ENCODE measurements at regions not wholly inside any gene's neighbourhood (a gene's known extent, or its start where the extent isn't known, plus 50 kb on each side); places are given as distances from the start of the nearest gene placed in this dataset.

GRCh38 chr9:118963674-118964073 lies 405.6 kb downstream of the BRINP1 start:
- H3K27me3 Mint-ChIP-seq (ENCODE audit: low read depth in 2 of 2) = no peaks in the 10 kb centered on the region
- Histone ChIP-seq H3K4me3 (ENCODE audit: low read length) (no peak overlapping the region), H3K36me3 (ENCODE audit: control insufficient read depth, insufficient read depth, low read length) (no peaks in the 10 kb centered on the region), H3K27me3 (ENCODE audit: control insufficient read depth, insufficient read depth, low read length) (no peaks in the 10 kb centered on the region), H3K9me3 (ENCODE audit: control insufficient read depth, insufficient read depth, low read length) (no peaks in the 10 kb centered on the region), H3K4me1 (ENCODE audit: control insufficient read depth, insufficient read depth, low read length) (no peaks in the 10 kb centered on the region), H3K27ac (ENCODE audit: low read length) (no peak overlapping the region)
- ATAC-seq (no peak), DNase-seq (no peak)
- TF ChIP-seq CTCF (IDR thresholded peaks at IDR 0.05) = no peak
- no peak overlapping the region for H3K4me3 Mint-ChIP-seq
- H3K36me3 Mint-ChIP-seq = no peaks in the 10 kb centered on the region
- H3K27ac Mint-ChIP-seq = no peak overlapping the region
- H3K9me3 Mint-ChIP-seq = peaks cover 12 to 14% of the 10 kb centered on the region in 2 donors
- intact Hi-C loops (cut with micrococcal nuclease) = no loop called here
- no peaks in the 10 kb centered on the region for H3K4me1 Mint-ChIP-seq
- 86% methylated on average over 1 of the region's 2 CpGs for WGBS (ENCODE audit: insufficient coverage)

GRCh38 chr9:118967901-118968300 lies 401.3 kb downstream of the BRINP1 start:
- no peak overlapping the region for H3K27ac ChIP-seq (ENCODE audit: low read length)
- no peak overlapping the region for H3K4me3 ChIP-seq (ENCODE audit: low read length)
- no peaks in the 10 kb centered on the region for H3K9me3 ChIP-seq (ENCODE audit: control insufficient read depth, insufficient read depth, low read length)
- Mint-ChIP-seq H3K36me3 (no peaks in the 10 kb centered on the region), H3K27me3 (ENCODE audit: low read depth in 2 of 2) (no peaks in the 10 kb centered on the region), H3K4me3 (no peak overlapping the region), H3K9me3 (peaks cover 10 to 13% of the 10 kb centered on the region in 2 donors), H3K27ac (no peak overlapping the region), H3K4me1 (no peaks in the 10 kb centered on the region)
- TF ChIP-seq CTCF (IDR thresholded peaks at IDR 0.05) = no peak
- intact Hi-C loops (cut with micrococcal nuclease) = no loop called here
- DNase-seq (no peak), ATAC-seq (no peak)
- no peaks in the 10 kb centered on the region for H3K36me3 ChIP-seq (ENCODE audit: control insufficient read depth, insufficient read depth, low read length)
- WGBS (ENCODE audit: insufficient coverage) = 100% methylated on average over 2 of the region's 3 CpGs
- H3K27me3 ChIP-seq (ENCODE audit: control insufficient read depth, insufficient read depth, low read length) = no peaks in the 10 kb centered on the region
- no peaks in the 10 kb centered on the region for H3K4me1 ChIP-seq (ENCODE audit: control insufficient read depth, insufficient read depth, low read length)

- H3K4me3 ChIP-seq (ENCODE audit: low read length) = no peak overlapping the region
- no peak overlapping the region for H3K4me3 Mint-ChIP-seq
- H3K4me1 ChIP-seq (ENCODE audit: control insufficient read depth, insufficient read depth, low read length) = no peaks in the 10 kb centered on the region
- no peaks in the 10 kb centered on the region for H3K27me3 ChIP-seq (ENCODE audit: control insufficient read depth, insufficient read depth, low read length)
- H3K36me3 Mint-ChIP-seq = no peaks in the 10 kb centered on the region
- H3K27ac ChIP-seq (ENCODE audit: low read length) = no peak overlapping the region
- H3K27me3 Mint-ChIP-seq (ENCODE audit: low read depth in 2 of 2) = no peaks in the 10 kb centered on the region
- H3K36me3 ChIP-seq (ENCODE audit: control insufficient read depth, insufficient read depth, low read length) = no peaks in the 10 kb centered on the region
- no peak overlapping the region for H3K27ac Mint-ChIP-seq
- peaks cover 7 to 9% of the 10 kb centered on the region in 2 donors for H3K9me3 Mint-ChIP-seq
- H3K4me1 Mint-ChIP-seq = no peaks in the 10 kb centered on the region
- WGBS (ENCODE audit: insufficient coverage) = no CpG with 5 or more reads among the region's 1 CpG
- DNase-seq (no peak), ATAC-seq (no peak)
- intact Hi-C loops (cut with micrococcal nuclease) = no loop called here
- no peaks in the 10 kb centered on the region for H3K9me3 ChIP-seq (ENCODE audit: control insufficient read depth, insufficient read depth, low read length)
- TF ChIP-seq CTCF (IDR thresholded peaks at IDR 0.05) = no peak
Measured at GRCh38 chr9:118975736-118976135, 393.5 kb downstream of the BRINP1 start.

GRCh38 chr9:118976160-118976559 lies 393.1 kb downstream of the BRINP1 start:
- no peak for TF ChIP-seq CTCF (IDR thresholded peaks at IDR 0.05)
- no peaks in the 10 kb centered on the region for H3K4me1 ChIP-seq (ENCODE audit: control insufficient read depth, insufficient read depth, low read length)

More at GRCh38 chr9:118976160-118976559, 393.1 kb downstream of the BRINP1 start:
- Histone ChIP-seq H3K27ac (ENCODE audit: low read length) (no peak overlapping the region), H3K9me3 (ENCODE audit: control insufficient read depth, insufficient read depth, low read length) (no peaks in the 10 kb centered on the region), H3K36me3 (ENCODE audit: control insufficient read depth, insufficient read depth, low read length) (no peaks in the 10 kb centered on the region), H3K4me3 (ENCODE audit: low read length) (no peak overlapping the region), H3K27me3 (ENCODE audit: control insufficient read depth, insufficient read depth, low read length) (no peaks in the 10 kb centered on the region)
- Mint-ChIP-seq H3K4me3 (no peak overlapping the region), H3K9me3 (peaks cover 7 to 10% of the 10 kb centered on the region in 2 donors), H3K36me3 (no peaks in the 10 kb centered on the region), H3K27ac (no peak overlapping the region), H3K4me1 (no peaks in the 10 kb centered on the region), H3K27me3 (ENCODE audit: low read depth in 2 of 2) (no peaks in the 10 kb centered on the region)
- WGBS (ENCODE audit: insufficient coverage) = 40% methylated on average over 2 of the region's 2 CpGs
- ATAC-seq (no peak), DNase-seq (no peak)
- intact Hi-C loops (cut with micrococcal nuclease) = no loop called here

Data from natural killer cell (primary cell).